CD1c-positive myeloid dendritic cell (primary cell): ENCODE measurements at regions not wholly inside any gene's neighbourhood (a gene's known extent, or its start where the extent isn't known, plus 50 kb on each side); places are given as distances from the start of the nearest gene placed in this dataset.
"Not testable (repeated sequence)": the region's sequence is repeated elsewhere in the genome, so short reads cannot be mapped to it uniquely, and the experiment has no call there.

Experiments used
- DNase-seq: peaks from one replicate; pipeline ENCODE4 v3.0.0-alpha.2; 2016; ENCODE audit errors: extremely low spot score

GRCh38 chr1:232316864-232317263, 313.1 kb downstream of the SIPA1L2 start:
- no peak for DNase-seq

- not testable (repeated sequence) for DNase-seq
Observed at GRCh38 chr1:232313876-232314275, 316.1 kb downstream of the SIPA1L2 start.

GRCh38 chr1:232310541-232310940, 319.4 kb downstream of the SIPA1L2 start:
- DNase-seq: no peak

DNA sequence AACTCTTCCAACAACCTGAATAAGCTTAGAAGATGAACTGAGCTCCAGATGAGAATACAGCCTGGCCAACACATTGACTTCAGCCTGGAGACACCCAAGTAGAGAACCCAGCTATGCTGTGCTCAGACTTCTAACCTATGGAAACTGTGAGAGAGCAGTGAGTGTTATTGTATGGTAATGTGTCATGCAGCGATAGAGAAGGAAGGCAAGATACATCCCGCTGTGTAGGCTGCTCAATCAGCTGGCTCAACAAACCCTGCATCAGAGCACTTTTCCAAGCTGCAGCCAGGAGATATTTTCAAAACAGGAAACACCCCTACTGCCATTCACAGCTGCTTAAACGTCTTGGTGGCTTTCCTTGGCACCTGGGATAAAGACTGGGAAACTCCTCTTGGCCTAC, 321.3 kb downstream of the SIPA1L2 start:
- no peak for DNase-seq

DNA sequence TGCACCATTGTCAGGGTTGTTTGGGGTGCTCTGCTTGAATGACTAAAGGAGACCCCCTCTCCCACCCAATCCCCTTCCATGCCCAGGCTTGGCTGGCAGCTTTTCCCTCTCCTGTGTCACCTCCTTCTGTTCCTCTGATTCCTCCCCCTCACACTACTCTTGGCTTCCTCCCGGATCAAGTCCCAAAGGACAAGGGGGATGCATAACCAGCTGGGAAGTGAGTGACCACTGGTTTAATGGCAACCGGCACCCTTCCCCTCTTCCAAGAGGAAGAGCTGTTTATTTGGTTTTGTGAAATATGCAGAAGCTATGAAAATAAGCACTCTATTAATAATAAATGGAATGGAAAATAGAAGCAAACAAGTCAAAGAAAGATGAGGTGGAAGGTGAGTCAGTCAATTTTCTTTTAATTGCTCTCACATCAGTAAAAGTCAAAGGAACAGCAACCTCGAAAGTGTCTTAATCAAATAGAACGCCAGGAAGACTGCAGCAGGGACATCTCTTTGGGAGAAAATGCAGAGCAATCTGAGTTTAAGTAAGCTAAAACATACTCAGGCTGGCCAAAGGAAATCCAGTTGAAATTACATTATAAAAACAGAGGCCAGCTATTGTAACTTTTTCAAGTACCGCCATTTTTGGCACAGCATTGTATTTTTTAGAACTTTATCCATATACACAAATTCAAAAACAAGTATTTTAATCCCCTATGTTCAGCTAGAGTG, 322.5 kb downstream of the SIPA1L2 start:
- DNase-seq: no peak

DNA sequence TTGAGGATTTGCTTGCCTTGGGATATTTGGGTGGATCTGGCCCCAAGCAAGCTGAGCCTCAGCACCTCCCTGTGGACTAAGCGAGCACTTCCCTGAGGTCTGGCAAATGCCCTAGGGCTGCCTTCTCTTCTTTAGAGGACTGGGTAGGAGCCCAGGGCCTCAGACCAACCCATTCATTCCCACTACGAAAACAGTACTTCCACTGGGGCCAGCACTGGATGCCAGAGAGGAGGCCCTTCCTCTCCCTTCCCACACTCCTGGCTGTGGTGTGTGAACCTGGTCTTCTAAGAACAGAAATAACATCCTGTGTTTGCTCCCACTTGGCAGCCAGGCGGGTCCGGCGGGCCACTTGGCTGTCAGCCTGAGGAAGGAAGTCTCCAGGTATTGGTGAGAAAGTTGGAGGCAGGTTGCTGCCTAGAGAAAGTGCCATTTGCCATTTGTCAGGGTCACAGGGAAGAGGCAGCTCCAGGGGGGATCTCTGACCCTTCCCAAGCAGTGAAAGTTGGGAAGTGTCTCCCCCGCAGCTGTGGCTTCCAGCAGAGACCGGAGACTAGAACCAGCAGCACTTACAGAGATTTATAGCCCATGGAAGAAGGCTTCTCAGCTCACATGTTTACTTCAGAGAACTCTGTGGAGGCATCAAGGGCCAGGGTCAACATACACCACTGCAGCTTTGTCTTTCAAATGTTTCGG, 323.5 kb downstream of the SIPA1L2 start:
- no peak for DNase-seq

DNA sequence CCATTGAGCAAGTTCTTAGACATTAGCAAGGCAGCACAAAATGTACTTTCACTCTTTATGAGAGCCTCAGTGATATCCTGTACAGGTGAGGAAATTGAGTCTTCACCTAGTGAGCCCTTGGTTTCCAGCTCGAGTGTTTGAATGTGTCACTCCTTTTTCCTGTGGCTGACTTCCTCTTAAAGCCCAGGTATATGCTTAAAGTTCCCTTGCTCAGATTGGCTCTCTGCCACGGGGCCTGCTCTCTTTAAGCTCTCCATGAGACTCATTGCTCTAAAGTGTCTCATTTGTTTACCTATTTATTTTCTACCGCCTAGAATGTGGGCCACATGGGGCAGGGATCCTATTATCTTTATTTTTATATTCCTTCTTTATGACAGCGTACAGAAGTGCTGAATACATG, 324.9 kb downstream of the SIPA1L2 start:
- DNase-seq: no peak

GRCh38 chr1:232303222-232303620, 326.7 kb downstream of the SIPA1L2 start:
- no peak for DNase-seq

DNA sequence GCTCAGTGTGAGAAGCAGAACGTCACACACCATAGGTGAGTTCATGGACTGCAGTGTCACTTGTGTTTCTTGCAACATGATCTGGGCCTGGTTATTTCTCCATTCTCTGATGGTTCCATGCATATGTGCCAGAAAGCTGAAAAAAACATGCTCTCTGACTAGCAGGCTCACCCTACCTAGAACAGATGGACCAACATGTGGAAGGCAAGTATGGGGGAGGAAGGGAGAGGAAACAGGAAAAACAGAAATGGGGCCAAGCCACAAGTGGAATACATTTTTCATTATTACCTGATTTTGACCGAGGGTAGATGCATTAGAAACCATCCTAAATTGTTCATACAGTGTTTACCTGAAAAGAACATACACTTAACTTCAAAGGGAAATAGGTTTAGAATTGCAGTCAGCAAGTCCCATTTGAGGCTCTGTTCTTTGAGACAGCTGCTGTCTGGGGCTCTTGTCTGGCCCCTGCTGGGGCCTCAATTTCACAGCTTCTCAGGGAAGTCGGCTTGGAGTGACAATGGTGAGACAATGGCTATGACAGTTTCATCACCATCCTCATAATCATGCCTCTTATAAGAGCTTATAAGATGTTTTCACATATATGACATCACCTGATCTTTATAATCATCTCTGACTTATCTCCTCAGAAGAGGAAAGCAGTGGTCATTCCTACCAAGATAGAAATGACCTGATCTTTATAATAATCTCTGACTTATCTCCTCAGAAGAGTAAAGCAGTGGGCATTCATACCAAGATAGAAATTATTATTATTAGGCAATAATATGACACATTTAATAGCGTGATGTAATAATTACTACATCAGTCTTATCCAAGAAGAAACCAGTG, 327.3 kb downstream of the SIPA1L2 start:
- no peak for DNase-seq

GRCh38 chr1:232301246-232301645, 328.7 kb downstream of the SIPA1L2 start:
- no peak for DNase-seq

DNA sequence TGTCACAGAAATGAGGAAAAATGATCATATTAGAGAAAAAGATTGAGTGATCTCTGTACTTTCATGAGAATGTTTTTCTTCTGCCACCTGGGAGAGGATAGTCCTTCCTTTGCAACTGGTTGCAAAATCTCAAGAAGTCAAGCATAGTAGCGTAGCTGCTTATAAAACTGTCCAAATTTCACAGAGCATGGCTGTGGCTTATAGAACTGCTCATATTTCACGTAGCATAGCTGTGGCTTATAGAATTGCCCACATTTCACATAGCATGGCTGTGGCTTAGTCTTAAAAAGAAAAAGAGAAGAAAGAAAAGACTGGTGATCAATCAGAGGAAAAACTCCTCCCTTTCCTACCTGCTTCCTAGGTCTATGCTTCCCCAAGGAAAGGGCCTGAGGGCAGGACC, 329.5 kb downstream of the SIPA1L2 start:
- no peak for DNase-seq

DNA sequence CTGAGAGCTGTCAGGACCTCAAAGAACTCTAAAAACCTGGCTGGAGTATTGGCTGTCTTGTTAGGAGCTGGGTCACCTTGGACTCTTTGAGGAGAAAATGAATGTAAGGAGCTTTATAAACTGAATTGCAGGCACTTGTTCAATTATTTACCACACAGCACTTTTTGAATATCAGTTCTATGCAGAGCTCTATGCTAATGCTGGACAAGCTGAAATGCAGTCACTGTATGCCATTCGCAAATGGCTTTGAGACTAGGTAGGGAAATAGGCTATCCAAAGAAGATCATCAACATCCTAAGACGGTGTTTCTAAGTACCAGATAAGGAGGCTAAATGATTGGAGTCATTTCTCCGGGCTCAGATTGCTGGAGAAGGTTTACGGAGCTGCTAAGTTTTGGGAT, 333.5 kb downstream of the SIPA1L2 start:
- no peak for DNase-seq

DNA sequence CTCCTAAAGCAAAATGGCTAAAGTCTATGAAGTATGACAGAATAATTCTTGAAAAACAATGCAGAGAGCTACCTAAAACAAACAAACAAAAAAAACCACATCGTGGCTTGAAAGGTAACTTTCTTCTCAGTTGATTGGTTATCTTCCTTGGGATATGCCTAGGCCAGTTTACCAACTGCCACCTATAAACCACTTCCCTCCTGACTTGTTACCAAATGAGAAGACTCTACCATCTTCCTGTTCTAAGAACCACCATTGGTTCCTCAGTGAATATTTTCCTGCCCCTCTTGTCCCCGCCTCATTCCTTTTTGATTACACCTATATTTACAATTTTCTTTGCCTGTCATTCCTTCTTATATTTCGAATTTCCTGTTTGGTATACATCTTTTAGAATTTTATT, 336.6 kb downstream of the SIPA1L2 start:
- no peak for DNase-seq

DNA sequence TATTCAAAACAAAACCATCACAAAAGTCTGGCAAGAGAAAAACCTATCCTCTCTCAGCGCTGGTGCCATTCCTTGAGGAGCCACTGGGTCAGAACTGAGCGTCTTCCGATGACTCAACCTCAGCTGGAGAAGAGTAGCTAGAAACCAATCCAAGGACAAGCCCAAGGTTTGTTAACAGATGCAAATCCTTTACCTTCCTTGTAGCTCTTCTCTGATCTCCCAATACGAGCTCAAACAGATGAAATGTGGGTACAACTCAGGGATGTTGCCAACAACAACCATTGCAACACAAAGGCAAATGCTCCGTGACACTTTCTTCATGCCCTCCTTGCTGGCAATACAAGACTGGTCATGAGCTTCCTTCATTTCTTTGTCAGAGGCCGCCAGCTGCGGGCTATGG, 337.1 kb downstream of the SIPA1L2 start:
- no peak for DNase-seq

DNA sequence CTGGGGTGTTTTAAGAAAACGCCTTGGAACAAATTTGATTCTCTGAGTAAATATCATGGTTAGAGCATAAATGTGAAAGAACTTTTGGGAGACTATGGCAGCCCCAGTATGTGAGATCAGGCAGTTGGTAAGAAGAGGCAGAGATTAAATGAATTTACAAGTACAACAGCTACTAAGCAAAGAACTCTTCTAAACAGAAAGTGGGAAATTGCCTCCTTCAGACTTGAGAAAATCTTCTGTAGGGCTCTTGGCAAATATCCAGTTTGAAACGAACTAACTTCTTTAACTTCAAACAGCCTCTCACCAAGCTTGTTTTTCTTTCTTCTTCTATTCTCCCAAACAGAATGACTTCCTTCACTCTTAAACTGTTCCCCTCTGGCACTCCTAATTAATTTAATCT, 337.7 kb downstream of the SIPA1L2 start:
- DNase-seq: no peak

DNA sequence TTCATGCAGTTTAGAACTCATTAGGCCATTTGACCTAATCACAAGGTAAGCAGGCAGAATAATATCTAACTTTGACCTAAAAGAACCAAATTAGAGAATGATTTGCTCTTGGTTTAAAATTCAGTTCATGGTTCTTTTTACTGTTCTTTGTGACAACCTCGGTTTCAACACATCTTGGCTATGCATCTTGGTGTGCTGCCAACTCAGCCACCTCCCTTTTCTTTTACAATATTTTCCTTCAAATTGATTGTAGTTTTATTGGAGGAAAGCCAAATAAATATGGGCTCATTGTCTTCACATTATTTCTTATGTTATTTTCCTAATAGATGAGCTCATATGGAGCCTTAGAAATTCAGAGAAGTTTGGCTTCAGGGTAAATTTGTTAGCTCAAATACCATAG, 338.3 kb downstream of the SIPA1L2 start:
- no peak for DNase-seq

DNA sequence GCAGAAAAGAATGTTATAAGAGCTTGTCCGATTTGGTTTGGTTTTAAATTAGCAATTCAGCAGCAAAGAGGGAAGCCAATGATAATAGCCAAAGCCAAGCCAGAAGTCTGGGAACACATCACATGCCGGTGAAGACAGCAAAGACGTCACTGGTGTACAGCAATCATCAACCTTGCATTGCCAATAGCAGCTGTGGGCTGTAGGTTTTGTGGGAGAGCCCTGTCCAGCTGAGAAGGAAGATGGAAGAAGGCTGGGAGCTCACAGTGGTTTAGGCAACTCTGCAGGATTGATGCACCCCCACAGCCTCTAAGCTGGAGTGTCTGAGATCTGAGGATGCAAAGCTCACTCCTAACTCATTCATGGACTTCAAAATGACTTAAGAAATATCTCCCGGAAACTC, 338.7 kb downstream of the SIPA1L2 start:
- DNase-seq: no peak

DNA sequence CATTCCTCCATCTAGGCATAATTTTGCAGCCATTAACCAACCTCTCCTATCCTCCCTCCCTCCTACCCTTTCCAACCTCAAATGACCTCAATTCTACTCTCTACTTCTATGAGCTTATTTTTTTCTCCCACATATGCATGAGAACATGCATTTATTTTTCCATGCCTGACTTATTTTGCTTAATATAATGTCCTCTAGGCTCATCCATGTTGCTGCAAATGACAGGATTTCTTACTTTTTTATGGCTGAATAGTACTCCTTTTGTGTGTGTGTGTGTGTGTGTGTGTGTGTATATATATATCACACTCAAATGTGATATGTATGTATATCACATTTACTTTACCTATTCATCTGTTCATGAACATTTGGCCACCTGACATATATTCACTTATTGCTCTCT, 339.4 kb downstream of the SIPA1L2 start:
- DNase-seq: no peak

- DNase-seq: no peak
Observed at GRCh38 chr1:232287676-232288569, 342.0 kb downstream of the SIPA1L2 start.

- no peak for DNase-seq
Observed at GRCh38 chr1:232285138-232285537, 344.8 kb downstream of the SIPA1L2 start.

- DNase-seq: no peak
Observed at GRCh38 chr1:232283864-232284263, 346.1 kb downstream of the SIPA1L2 start.

- DNase-seq: no peak
Observed at GRCh38 chr1:232282498-232282897, 347.4 kb downstream of the SIPA1L2 start.
